Adrenal gland (tissue), 9 donors: ENCODE measurements at regions not wholly inside any gene's neighbourhood (a gene's known extent, or its start where the extent isn't known, plus 50 kb on each side); places are given as distances from the start of the nearest gene placed in this dataset.
A peak's percentile ranks its signal among the peaks of the same experiment; 100 is the strongest.

ENCODE experiments used
- DNase-seq, 7 donors: peaks; one replicate each; pipeline ENCODE4 v3.0.0-alpha.2; 2019 to 2020
- H3K27ac ChIP-seq, 5 donors: fragments of 200-600 bp; sonication (generic) in 4 of 5; 1 replicate in 3 of 5; 2 replicates in 2 of 5; pipeline versions ENCODE4 v1.5.1 to v1.8.0; 2016 to 2020; ENCODE audit warnings: mild to moderate bottlenecking in 1 of 5
- H3K27me3 ChIP-seq: fragments of 200-600 bp; 2 replicates; pipeline ENCODE4 v1.8.0; 2021
- H3K36me3 ChIP-seq, 2 donors: fragments of 200-600 bp; replicated peaks in 1 of 2; 1 replicate in 1 of 2; 2 replicates in 1 of 2; pipeline versions ENCODE4 v1.5.1 to v1.8.0; 2018 to 2022
- H3K4me1 ChIP-seq, 2 donors: fragments of 200-600 bp; replicated peaks in 1 of 2; 1 replicate in 1 of 2; 2 replicates in 1 of 2; pipeline versions ENCODE4 v1.5.1 to v1.8.0; 2018 to 2021
- H3K4me3 ChIP-seq, 4 donors: fragments of 200-600 bp; sonication (generic) in 3 of 4; one replicate each; pipeline ENCODE4 v1.5.1; 2016 to 2018
- H3K9me3 ChIP-seq, 3 donors: fragments of 200-600 bp; sonication (generic) in 1 of 3; replicated peaks in 1 of 3; 1 replicate in 2 of 3; 2 replicates in 1 of 3; pipeline versions ENCODE4 v1.5.1 to v1.8.0; 2016 to 2021
- POLR2A ChIP-seq, 2 donors: fragments of 450-650 bp; IDR thresholded peaks; one replicate each; pipeline ENCODE4 v1.6.1; 2017; ENCODE audit warnings: antibody characterized with exemption in 2 of 2, mild to moderate bottlenecking in 2 of 2, moderate library complexity in 1 of 2
- WGBS, 4 donors: extraction: QIAGEN DNeasy Blood & Tissue Kit in 2 of 4; methylation state at CpG; one replicate each; pipeline versions ENCODE4 v1.1.5 to v1.1.7; 2013 to 2017; 5-methylcytosine and 5-hydroxymethylcytosine counted together
- intact Hi-C, 2 donors: fragments of 100-400 bp; cut with DNase I; formaldehyde crosslinking; loops; one replicate each; pipeline versions ENCODE4 v1.14.1 to v1.15.0; 2022 to 2023
- TF ChIP-seq, protein P1 (sequence below), 6 experiments: fragments of 450-650 bp in 4 of 6; fragments of 200-600 bp in 2 of 6; sonication (generic) in 1 of 6; IDR thresholded peaks; 1 replicate in 5 of 6; 2 replicates in 1 of 6; pipeline versions ENCODE4 v1.5.1 to v1.8.0; 2016 to 2021; ENCODE audit warnings: antibody characterized with exemption in 6 of 6, mild to moderate bottlenecking in 2 of 6, moderate library complexity in 1 of 6
- donor health status: healthy with polysubstance abuse.
- donor health status: Bipolar disorder and iron deficiency.
- donor health status: DM: yes; HTN: yes; CAD: no.
- donor health status: DM: no; HTN: no; CAD: no.
- donor health status: DM: no; HTN: no; CAD: no.

DNA sequence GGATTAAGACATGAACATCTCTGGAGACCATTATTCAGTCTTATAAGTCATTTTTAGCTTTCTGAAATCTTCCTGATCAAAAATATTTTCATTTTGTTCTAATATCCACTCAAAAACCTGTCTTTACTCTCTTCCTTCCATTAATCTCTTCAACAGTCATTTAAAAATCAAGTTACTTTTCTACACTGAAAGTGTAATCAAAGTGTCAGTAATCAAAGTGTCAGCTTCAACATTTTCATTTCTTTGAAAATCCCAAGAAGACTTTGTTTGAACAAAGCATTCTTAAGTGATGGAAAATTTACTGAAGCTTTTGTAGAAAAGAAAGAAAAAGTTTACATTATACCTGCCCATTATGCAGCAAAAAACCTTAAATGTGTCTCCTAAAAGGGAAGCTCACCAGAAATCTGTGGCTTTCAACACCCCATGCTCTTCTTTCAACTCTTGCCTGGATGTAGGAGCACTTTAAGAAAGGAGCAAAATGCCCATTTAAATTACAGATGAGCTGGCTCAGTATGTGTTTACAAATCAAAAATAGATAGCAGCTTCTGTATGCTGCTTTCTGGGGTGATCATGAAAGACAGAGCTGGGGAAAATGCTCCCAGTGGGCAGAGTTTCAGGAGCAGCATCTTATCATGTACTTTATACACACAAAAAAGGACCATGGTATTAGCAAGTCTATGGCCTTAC lies 260.8 kb upstream of the NCAM2 start:
- no peaks in the 10 kb centered on the region for H3K4me1 ChIP-seq
- no peak overlapping the region for H3K4me3 ChIP-seq
- TF ChIP-seq, protein P1, sequence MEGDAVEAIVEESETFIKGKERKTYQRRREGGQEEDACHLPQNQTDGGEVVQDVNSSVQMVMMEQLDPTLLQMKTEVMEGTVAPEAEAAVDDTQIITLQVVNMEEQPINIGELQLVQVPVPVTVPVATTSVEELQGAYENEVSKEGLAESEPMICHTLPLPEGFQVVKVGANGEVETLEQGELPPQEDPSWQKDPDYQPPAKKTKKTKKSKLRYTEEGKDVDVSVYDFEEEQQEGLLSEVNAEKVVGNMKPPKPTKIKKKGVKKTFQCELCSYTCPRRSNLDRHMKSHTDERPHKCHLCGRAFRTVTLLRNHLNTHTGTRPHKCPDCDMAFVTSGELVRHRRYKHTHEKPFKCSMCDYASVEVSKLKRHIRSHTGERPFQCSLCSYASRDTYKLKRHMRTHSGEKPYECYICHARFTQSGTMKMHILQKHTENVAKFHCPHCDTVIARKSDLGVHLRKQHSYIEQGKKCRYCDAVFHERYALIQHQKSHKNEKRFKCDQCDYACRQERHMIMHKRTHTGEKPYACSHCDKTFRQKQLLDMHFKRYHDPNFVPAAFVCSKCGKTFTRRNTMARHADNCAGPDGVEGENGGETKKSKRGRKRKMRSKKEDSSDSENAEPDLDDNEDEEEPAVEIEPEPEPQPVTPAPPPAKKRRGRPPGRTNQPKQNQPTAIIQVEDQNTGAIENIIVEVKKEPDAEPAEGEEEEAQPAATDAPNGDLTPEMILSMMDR (IDR thresholded peaks at IDR 0.05): no peak
- TF ChIP-seq POLR2A (IDR thresholded peaks at IDR 0.05): no peak
- DNase-seq: no peak
- no peaks in the 10 kb centered on the region for H3K36me3 ChIP-seq
- H3K27me3 ChIP-seq: no peaks in the 10 kb centered on the region
- intact Hi-C loops: no loop called here
- no peaks in the 10 kb centered on the region for H3K9me3 ChIP-seq
- H3K27ac ChIP-seq: no peak overlapping the region

DNA sequence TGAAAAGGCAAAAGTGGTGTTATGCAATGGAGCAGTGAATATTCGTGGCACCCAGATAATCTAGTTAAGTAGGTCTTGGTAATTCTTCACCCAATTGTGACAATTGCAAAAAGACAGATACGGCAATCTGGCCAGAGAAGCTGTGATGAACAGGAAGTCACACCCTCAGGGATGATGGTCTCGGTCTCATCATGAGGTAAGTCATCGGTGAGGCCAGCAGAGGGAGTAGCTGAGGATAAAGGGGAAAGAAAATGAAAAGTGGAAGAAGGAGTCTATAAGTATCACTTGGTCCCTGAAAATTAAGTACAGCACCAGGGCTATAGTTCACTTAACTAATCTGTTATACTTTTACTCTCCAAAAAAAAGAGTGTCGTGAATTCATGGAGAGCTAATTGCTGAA lies 258.8 kb upstream of the NCAM2 start:
- intact Hi-C loops: no loop called here
- peak in 1 of 7 donors; percentile 4 for DNase-seq
- no peaks in the 10 kb centered on the region for H3K36me3 ChIP-seq
- 60 to 69% (median 68%) methylated on average over 5 of the region's 5 CpGs for WGBS, 4 donors
- no peak overlapping the region for H3K27ac ChIP-seq
- H3K27me3 ChIP-seq: no peaks in the 10 kb centered on the region
- TF ChIP-seq, protein P1 (IDR thresholded peaks at IDR 0.05): no peak
- TF ChIP-seq POLR2A (IDR thresholded peaks at IDR 0.05): no peak
- H3K9me3 ChIP-seq: no peaks in the 10 kb centered on the region
- no peak overlapping the region for H3K4me3 ChIP-seq
- H3K4me1 ChIP-seq: no peaks in the 10 kb centered on the region

DNA sequence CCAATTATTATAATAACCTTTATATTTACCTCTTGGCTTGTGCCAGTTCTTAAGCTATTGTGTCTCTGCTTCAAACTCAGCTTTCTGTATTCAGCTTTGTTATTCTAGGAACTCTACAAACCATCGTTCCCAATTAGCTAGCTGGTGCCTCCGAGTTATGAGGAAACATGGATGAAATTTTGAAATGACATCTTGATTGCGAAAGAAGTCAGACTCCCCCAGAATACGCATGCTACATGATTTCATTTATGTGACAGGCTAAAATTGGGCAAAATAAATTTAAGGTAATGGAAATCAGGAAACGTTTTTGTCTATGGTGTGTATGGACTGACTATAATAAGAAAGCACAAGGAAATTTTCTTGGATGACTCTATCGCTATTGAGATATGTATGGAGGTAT lies 256.8 kb upstream of the NCAM2 start:
- WGBS, 4 donors: 78 to 86% (median 80%) methylated on average over 6 of the region's 6 CpGs
- no peaks in the 10 kb centered on the region for H3K27me3 ChIP-seq
- intact Hi-C loops: no loop called here
- H3K36me3 ChIP-seq: no peaks in the 10 kb centered on the region
- no peak for DNase-seq
- TF ChIP-seq, protein P1 (IDR thresholded peaks at IDR 0.05): no peak
- no peak for TF ChIP-seq POLR2A (IDR thresholded peaks at IDR 0.05)
- peaks cover 0 to 4% (median 0%) of the 10 kb centered on the region in 3 donors for H3K9me3 ChIP-seq
- no peaks in the 10 kb centered on the region for H3K4me1 ChIP-seq
- H3K4me3 ChIP-seq: no peak overlapping the region
- no peak overlapping the region for H3K27ac ChIP-seq

DNA sequence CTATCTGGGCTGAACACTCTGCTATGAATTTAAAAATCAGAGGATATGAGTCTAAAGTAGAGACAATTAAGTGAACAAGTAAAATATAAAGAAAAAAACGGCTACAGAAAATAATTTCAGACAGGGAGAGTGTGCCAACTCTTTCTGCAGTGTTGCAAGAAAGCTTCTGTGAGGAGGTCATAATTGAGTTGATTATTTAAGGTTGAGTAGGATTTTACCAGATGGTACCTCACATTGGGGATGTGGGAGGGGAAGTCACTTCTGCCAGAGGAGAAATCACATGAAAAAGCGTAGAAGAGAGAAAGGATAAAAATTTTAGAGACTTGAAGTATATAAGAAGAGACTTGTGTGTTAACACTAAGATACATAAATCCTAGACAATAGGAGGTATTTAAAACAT lies 238.0 kb upstream of the NCAM2 start:
- Histone ChIP-seq H3K27ac (no peak overlapping the region), H3K27me3 (no peaks in the 10 kb centered on the region), H3K36me3 (no peaks in the 10 kb centered on the region), H3K9me3 (peaks cover 0 to 4% (median 0%) of the 10 kb centered on the region in 3 donors), H3K4me1 (no peaks in the 10 kb centered on the region), H3K4me3 (no peak overlapping the region)
- 58 to 72% (median 63%) methylated on average over 2 of the region's 2 CpGs for WGBS, 4 donors
- intact Hi-C loops: no loop called here
- no peak for DNase-seq
- TF ChIP-seq POLR2A (IDR thresholded peaks at IDR 0.05): no peak
- TF ChIP-seq, protein P1 (IDR thresholded peaks at IDR 0.05): no peak
